SU-DHL-6 (cell line): ENCODE measurements at regions not wholly inside any gene's neighbourhood (a gene's known extent, or its start where the extent isn't known, plus 50 kb on each side); places are given as distances from the start of the nearest gene placed in this dataset.

Experiments used
- EZH2phosphoT487 ChIP-seq: fragments of 200-600 bp; sonication (generic), shearing (Covaris generic); conservative IDR thresholded peaks from 2 replicates; pipeline ENCODE4 v1.6.1; 2018; ENCODE audit warnings: mild to moderate bottlenecking, antibody characterized with exemption, low read length, moderate library complexity, mixed read lengths
- TF ChIP-seq, protein P1 (sequence below): fragments of 200-600 bp; sonication (generic); IDR thresholded peaks from one replicate; pipeline ENCODE4 v1.5.1; 2017; ENCODE audit warnings: antibody characterized with exemption, mild to moderate bottlenecking, low read length, moderate library complexity; ENCODE audit not compliant: insufficient read depth, poor library complexity, severe bottlenecking

DNA sequence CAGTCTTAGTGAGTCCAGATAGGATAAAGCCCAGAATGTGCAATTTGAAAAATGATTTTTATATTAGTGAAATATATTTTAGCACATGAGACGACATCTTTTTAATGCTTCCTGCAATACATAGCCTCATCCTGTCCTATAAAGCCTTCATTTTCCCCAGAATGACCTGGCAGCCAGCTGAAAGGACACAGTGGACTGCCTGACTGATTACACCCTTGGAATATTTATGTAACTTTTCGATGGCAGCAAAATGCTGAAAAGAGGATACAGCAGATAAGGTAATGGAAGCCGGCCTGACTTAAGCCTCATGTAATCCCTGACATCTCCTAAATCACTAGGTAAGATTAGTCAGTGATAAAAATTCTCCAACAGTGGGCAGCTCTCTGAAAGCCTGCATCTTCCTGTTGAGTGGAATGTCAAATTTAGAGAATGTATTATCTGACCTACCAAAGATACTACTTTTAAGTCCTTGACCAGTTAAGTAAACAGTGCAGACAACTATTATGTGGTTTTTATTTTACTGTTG lies 210.7 kb upstream of the STEAP1 start:
- TF ChIP-seq EZH2phosphoT487, result no peak
- TF ChIP-seq, protein P1, sequence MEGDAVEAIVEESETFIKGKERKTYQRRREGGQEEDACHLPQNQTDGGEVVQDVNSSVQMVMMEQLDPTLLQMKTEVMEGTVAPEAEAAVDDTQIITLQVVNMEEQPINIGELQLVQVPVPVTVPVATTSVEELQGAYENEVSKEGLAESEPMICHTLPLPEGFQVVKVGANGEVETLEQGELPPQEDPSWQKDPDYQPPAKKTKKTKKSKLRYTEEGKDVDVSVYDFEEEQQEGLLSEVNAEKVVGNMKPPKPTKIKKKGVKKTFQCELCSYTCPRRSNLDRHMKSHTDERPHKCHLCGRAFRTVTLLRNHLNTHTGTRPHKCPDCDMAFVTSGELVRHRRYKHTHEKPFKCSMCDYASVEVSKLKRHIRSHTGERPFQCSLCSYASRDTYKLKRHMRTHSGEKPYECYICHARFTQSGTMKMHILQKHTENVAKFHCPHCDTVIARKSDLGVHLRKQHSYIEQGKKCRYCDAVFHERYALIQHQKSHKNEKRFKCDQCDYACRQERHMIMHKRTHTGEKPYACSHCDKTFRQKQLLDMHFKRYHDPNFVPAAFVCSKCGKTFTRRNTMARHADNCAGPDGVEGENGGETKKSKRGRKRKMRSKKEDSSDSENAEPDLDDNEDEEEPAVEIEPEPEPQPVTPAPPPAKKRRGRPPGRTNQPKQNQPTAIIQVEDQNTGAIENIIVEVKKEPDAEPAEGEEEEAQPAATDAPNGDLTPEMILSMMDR, result no peak
